Gastroesophageal sphincter (tissue), 4 donors: ENCODE measurements at regions not wholly inside any gene's neighbourhood (a gene's known extent, or its start where the extent isn't known, plus 50 kb on each side); places are given as distances from the start of the nearest gene placed in this dataset.

Experiments used
- ATAC-seq: fragments of 150-250 bp; one replicate; pipeline ENCODE4 v1.9.1; 2016; ENCODE audit warnings: mild to moderate bottlenecking, moderate library complexity
- H3K27ac ChIP-seq, 4 donors: fragments of 200-600 bp; sonication (generic) in 3 of 4; 1 replicate in 3 of 4; 2 replicates in 1 of 4; pipeline ENCODE4 v1.5.1; 2016 to 2019
- H3K27me3 ChIP-seq: fragments of 200-600 bp; sonication (generic); one replicate; pipeline ENCODE4 v1.5.1; 2019
- H3K36me3 ChIP-seq, 2 donors: fragments of 200-600 bp; sonication (generic); one replicate each; pipeline ENCODE4 v1.5.1; 2019; ENCODE audit warnings: control low read depth in 1 of 2
- H3K4me1 ChIP-seq, 3 donors: fragments of 200-600 bp; sonication (generic); 1 replicate in 2 of 3; 2 replicates in 1 of 3; pipeline ENCODE4 v1.5.1; 2016 to 2019; ENCODE audit warnings: control low read depth in 2 of 3
- H3K4me3 ChIP-seq, 2 donors: fragments of 200-600 bp; sonication (generic); one replicate each; pipeline ENCODE4 v1.5.1; 2019; ENCODE audit warnings: mild to moderate bottlenecking in 1 of 2, moderate library complexity in 1 of 2
- H3K9me3 ChIP-seq, 3 donors: fragments of 200-600 bp; sonication (generic); one replicate each; pipeline ENCODE4 v1.5.1; 2017 to 2019; ENCODE audit warnings: control low read depth in 2 of 3
- EP300 ChIP-seq: sonication (generic); formaldehyde crosslinking; IDR thresholded peaks from one replicate; pipeline ENCODE4 v1.6.1; 2017; ENCODE audit warnings: antibody characterized with exemption, mild to moderate bottlenecking
- POLR2A ChIP-seq, 2 donors: fragments of 450-650 bp; IDR thresholded peaks; one replicate each; pipeline ENCODE4 v1.6.1; 2017; ENCODE audit warnings: antibody characterized with exemption in 2 of 2, mild to moderate bottlenecking in 2 of 2, moderate library complexity in 1 of 2
- POLR2AphosphoS5 ChIP-seq: sonication (generic); formaldehyde crosslinking; IDR thresholded peaks from one replicate; pipeline ENCODE4 v1.6.1; 2017; ENCODE audit warnings: antibody characterized with exemption
- WGBS, 2 donors: methylation state at CpG; one replicate each; pipeline ENCODE4 v1.1.5; 2018; ENCODE audit warnings: low coverage in 1 of 2; 5-methylcytosine and 5-hydroxymethylcytosine counted together
- TF ChIP-seq, protein P1 (sequence below), 4 experiments: fragments of 200-600 bp in 2 of 4; fragments of 450-650 bp in 2 of 4; sonication (generic) in 1 of 4; IDR thresholded peaks; one replicate each; pipeline ENCODE4 v1.5.1; 2017 to 2019; ENCODE audit warnings: antibody characterized with exemption in 4 of 4, mild to moderate bottlenecking in 2 of 4, moderate library complexity in 2 of 4

DNA sequence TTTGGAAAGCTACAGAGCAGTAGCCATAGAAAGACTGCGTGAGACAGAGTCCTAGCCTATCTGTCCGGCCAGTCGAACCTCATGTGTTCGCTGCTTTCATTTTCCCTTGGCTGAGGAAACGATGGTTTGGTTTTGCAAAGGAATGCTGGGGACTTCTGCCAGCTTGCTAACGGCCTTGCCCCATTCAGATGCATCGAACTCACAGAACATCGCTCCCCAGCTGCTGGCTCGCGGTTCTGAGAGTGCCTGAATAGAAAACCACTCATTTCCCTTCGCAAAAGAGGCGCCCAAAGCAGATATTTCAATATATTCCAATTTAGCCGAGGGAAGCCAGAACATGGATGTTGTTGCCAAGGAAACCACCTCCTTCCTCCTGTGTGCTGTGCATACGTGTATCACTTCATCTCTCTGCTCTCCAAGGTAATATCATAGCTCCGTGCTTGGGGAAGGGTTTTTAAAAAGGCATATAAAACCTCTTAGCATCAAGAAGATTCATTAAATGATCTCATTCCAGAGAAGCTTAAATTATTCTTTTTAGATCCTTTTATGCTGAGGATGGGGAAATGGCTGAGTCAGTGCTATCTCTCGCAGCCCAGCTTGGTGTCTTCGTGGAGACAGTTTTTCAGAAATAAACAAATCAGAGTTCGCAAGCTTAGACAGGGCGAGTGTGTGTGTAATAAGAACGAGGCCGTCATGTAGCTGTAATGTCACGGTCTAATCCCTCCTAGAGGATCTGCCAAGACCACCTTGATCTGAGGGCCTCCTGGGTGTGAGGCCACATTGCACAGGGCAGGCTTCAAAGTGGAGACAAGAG, 215.2 kb downstream of the RPS24 start:
- TF ChIP-seq POLR2A (IDR thresholded peaks at IDR 0.05), result no peak
- peak; percentile 25 for TF ChIP-seq POLR2AphosphoS5
- peak; percentile 75 for ATAC-seq

DNA sequence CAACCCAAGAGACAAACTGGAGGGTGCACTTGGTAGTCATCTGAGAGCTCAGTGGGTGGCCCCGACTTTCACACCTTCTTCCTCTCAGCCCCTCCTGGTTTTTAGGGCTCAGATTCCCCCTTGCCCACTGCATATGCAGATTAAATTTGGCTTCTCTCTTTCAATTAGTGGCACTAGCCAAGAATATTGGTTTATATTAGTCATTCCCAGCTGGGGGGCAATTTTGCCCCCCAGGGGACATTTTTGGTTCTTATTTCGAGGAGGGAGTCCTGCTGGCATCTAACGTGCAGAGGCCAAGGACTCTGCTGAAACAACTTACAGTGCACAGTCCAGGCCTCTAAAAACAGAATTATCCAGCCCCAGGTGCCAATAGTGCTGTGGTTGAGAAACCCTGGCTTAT, 216.0 kb downstream of the RPS24 start:
- H3K27me3 ChIP-seq, result no peaks in the 10 kb centered on the region
- 72% methylated on average over 1 of the region's 3 CpGs; no CpG with 5 or more reads in 1 of the 2 donors for WGBS, 2 donors
- H3K4me3 ChIP-seq, result no peak overlapping the region
- ATAC-seq, result no peak
- peaks cover 0 to 16% (median 4%) of the 10 kb centered on the region in 3 donors for H3K4me1 ChIP-seq
- no peak overlapping the region for H3K27ac ChIP-seq
- H3K36me3 ChIP-seq, result no peaks in the 10 kb centered on the region
- no peaks in the 10 kb centered on the region for H3K9me3 ChIP-seq
- TF ChIP-seq EP300 (no peak), POLR2AphosphoS5 (no peak), POLR2A (IDR thresholded peaks at IDR 0.05) (no peak)
- TF ChIP-seq, protein P1, sequence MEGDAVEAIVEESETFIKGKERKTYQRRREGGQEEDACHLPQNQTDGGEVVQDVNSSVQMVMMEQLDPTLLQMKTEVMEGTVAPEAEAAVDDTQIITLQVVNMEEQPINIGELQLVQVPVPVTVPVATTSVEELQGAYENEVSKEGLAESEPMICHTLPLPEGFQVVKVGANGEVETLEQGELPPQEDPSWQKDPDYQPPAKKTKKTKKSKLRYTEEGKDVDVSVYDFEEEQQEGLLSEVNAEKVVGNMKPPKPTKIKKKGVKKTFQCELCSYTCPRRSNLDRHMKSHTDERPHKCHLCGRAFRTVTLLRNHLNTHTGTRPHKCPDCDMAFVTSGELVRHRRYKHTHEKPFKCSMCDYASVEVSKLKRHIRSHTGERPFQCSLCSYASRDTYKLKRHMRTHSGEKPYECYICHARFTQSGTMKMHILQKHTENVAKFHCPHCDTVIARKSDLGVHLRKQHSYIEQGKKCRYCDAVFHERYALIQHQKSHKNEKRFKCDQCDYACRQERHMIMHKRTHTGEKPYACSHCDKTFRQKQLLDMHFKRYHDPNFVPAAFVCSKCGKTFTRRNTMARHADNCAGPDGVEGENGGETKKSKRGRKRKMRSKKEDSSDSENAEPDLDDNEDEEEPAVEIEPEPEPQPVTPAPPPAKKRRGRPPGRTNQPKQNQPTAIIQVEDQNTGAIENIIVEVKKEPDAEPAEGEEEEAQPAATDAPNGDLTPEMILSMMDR (IDR thresholded peaks at IDR 0.05), result no peak

More for the DNA sequence above, 215.2 kb downstream of the RPS24 start:
- WGBS, 2 donors, result 24 to 29% methylated on average over 10 to 18 of the region's 22 CpGs
- Histone ChIP-seq H3K27me3 (no peaks in the 10 kb centered on the region), H3K4me3 (peak overlapping the region; percentile 8 to 32), H3K4me1 (peaks cover 0 to 16% (median 4%) of the 10 kb centered on the region in 3 donors), H3K36me3 (no peaks in the 10 kb centered on the region), H3K9me3 (no peaks in the 10 kb centered on the region), H3K27ac (peak overlapping the region in 3 of 4 donors; percentile 66 to 71 (median 67))

DNA sequence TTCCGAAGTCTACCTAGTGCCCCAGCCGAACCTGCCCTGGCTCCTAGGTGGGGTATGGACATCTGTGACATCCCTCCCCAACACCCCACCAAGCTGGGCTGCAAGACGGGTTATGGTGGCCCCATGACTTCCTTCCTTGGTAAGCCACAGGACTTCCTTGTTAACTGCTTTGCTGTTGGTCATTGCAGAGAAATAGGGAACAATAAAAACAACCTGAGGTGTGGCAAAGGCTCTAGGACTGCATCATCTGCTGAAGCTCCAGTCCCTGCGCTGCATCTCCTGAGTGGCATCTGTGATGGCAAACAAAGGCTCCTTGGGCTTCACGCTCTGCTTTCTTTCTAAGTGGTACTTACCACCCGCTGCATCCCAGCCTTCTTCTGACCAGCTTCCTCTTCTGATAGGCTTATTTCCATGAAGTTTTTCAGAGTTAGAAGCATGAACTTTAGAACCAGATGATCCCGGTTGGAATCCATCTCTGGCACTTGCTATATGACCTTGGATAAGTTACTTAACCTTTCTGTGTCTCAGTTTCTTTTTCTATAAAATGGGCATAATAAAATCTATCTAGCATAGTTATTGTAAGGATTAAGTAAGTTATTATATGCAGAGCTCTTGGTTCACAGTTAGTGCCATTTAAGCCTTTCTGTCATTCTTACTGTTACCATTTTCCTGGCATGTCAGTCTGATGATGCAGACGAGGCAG, 216.8 kb downstream of the RPS24 start:
- 87 to 95% methylated on average over 6 of the region's 8 CpGs for WGBS, 2 donors
- Histone ChIP-seq H3K27ac (no peak overlapping the region), H3K4me3 (no peak overlapping the region), H3K36me3 (no peaks in the 10 kb centered on the region), H3K4me1 (peaks cover 0 to 19% (median 4%) of the 10 kb centered on the region in 3 donors), H3K9me3 (no peaks in the 10 kb centered on the region), H3K27me3 (no peaks in the 10 kb centered on the region)
- ATAC-seq, result no peak
- TF ChIP-seq POLR2A (IDR thresholded peaks at IDR 0.05) (no peak), POLR2AphosphoS5 (no peak), EP300 (no peak)
- TF ChIP-seq, protein P1 (IDR thresholded peaks at IDR 0.05), result no peak

DNA sequence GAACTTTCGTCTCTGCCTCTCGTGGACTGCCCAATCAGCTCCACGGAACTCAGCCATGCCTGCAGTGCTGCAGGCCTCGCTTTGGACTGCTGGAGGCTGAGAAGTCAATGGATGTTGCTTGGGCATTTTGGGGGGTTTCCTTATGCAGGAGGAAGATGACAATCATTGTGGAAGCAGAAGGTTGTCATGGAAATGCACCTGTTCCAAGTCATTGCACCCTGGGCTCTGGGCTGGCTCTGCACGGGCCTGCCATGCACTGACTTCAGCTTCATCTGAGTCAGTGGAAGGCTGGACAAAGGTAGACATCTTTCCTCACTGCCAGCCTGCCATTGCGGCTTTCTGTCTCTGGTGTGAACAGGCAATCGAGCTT, 217.3 kb downstream of the RPS24 start:
- 100% methylated on average over 2 to 3 of the region's 7 CpGs for WGBS, 2 donors
- no peak for ATAC-seq
- no peaks in the 10 kb centered on the region for H3K36me3 ChIP-seq
- TF ChIP-seq EP300, result no peak
- no peak for TF ChIP-seq POLR2A (IDR thresholded peaks at IDR 0.05)
- TF ChIP-seq, protein P1 (IDR thresholded peaks at IDR 0.05), result no peak
- no peak for TF ChIP-seq POLR2AphosphoS5
- peaks cover 0 to 24% (median 9%) of the 10 kb centered on the region in 3 donors for H3K4me1 ChIP-seq
- H3K27ac ChIP-seq, result no peak overlapping the region
- no peak overlapping the region for H3K4me3 ChIP-seq
- no peaks in the 10 kb centered on the region for H3K9me3 ChIP-seq
- H3K27me3 ChIP-seq, result no peaks in the 10 kb centered on the region

DNA sequence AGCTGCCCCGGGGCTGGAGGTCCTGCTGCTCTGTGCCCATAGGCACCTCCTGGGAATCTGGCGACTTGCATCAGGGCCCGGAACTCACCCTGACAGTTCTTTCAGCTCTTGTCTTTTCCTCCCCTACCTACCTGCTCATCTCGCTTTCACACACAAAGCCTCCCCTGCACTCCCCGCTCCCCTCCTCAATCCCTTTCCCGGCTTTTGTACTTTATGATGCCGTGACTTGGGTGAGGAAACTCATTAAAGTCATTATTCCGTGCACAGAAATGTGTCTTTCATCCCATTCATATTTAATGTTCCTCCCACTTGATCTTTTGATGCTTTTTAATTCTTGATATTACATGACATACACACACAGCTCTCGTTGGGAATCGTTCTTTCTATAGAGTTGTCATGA, 218.6 kb downstream of the RPS24 start:
- no peak overlapping the region for H3K27ac ChIP-seq
- H3K4me3 ChIP-seq, result no peak overlapping the region
- no peaks in the 10 kb centered on the region for H3K27me3 ChIP-seq
- peaks cover 0 to 33% (median 13%) of the 10 kb centered on the region in 3 donors for H3K4me1 ChIP-seq
- no peak for TF ChIP-seq POLR2AphosphoS5
- ATAC-seq, result no peak
- H3K36me3 ChIP-seq, result no peaks in the 10 kb centered on the region
- H3K9me3 ChIP-seq, result no peaks in the 10 kb centered on the region
- WGBS, 2 donors, result 90 to 95% methylated on average over 6 to 7 of the region's 10 CpGs
